Lung (tissue), 11 donors: ENCODE measurements at regions not wholly inside any gene's neighbourhood (a gene's known extent, or its start where the extent isn't known, plus 50 kb on each side); places are given as distances from the start of the nearest gene placed in this dataset.

Experiments
- ATAC-seq: fragments of 200-7000 bp; cut with Tn5 transposase; one replicate; pipeline ENCODE4 v1.9.1; 2020; ENCODE audit warnings: moderate number of reproducible peaks; ENCODE audit not compliant: insufficient read depth, low FRiP score
- DNase-seq, 3 donors: peaks; one replicate each; pipeline ENCODE4 v3.0.0-alpha.2; 2013 to 2017
- H3K27ac ChIP-seq, 2 donors: one replicate each; pipeline ENCODE4 v1.5.1; 2013; ENCODE audit warnings: mild to moderate bottlenecking in 2 of 2, moderate library complexity in 2 of 2, control low read depth in 1 of 2, inconsistent platforms in 1 of 2, low read depth in 1 of 2, low read length in 1 of 2
- H3K27me3 ChIP-seq, 3 donors: one replicate each; pipeline ENCODE4 v1.5.1; 2013; ENCODE audit warnings: low read length in 2 of 3; ENCODE audit not compliant: control insufficient read depth in 3 of 3, insufficient read depth in 3 of 3
- H3K36me3 ChIP-seq, 4 donors: one replicate each; pipeline ENCODE4 v1.5.1; 2013; ENCODE audit warnings: low read length in 4 of 4, mild to moderate bottlenecking in 1 of 4, moderate library complexity in 1 of 4; ENCODE audit not compliant: control insufficient read depth in 4 of 4, insufficient read depth in 4 of 4
- H3K4me1 ChIP-seq, 5 donors: one replicate each; pipeline ENCODE4 v1.5.1; 2013; ENCODE audit warnings: low read length in 5 of 5, mild to moderate bottlenecking in 2 of 5, moderate library complexity in 1 of 5; ENCODE audit not compliant: control insufficient read depth in 5 of 5, insufficient read depth in 5 of 5
- H3K4me3 ChIP-seq: one replicate; pipeline ENCODE4 v1.5.1; 2013; ENCODE audit warnings: mild to moderate bottlenecking, control low read depth, moderate library complexity
- H3K9ac ChIP-seq, 2 donors: one replicate each; pipeline ENCODE4 v1.5.1; 2013; ENCODE audit warnings: low read length in 2 of 2, control low read depth in 1 of 2; ENCODE audit not compliant: insufficient read depth in 1 of 2
- H3K9me3 ChIP-seq, 4 donors: one replicate each; pipeline ENCODE4 v1.5.1; 2013; ENCODE audit warnings: low read length in 3 of 4, mild to moderate bottlenecking in 1 of 4, moderate library complexity in 1 of 4; ENCODE audit not compliant: control insufficient read depth in 4 of 4, insufficient read depth in 3 of 4
- CTCF ChIP-seq: IDR thresholded peaks from 2 replicates; pipeline ENCODE4 v1.5.1; 2012; ENCODE audit warnings: mild to moderate bottlenecking; ENCODE audit errors: control extremely low read depth, extremely low read depth
- WGBS, 2 donors: extraction: QIAGEN DNeasy Blood & Tissue Kit; methylation state at CpG; one replicate each; pipeline ENCODE4 v1.1.7; 2013; 5-methylcytosine and 5-hydroxymethylcytosine counted together
- donor health status: control.
- donor health status: control.
- donor health status: Bipolar disorder and iron deficiency.
- donor health status: healthy.
- donor health status: DM: yes; HTN: yes; CAD: no.

GRCh38 chr4:71222661-71223060 is 116.2 kb upstream of the SLC4A4 start:
- DNase-seq = no peak
- WGBS, 2 donors = 88 to 90% methylated on average over 2 of the region's 2 CpGs
- Histone ChIP-seq H3K9ac (no peak overlapping the region), H3K4me1 (peaks cover 0 to 6% (median 3%) of the 10 kb centered on the region in 5 donors), H3K36me3 (no peaks in the 10 kb centered on the region), H3K9me3 (no peaks in the 10 kb centered on the region), H3K27ac (no peak overlapping the region), H3K27me3 (no peaks in the 10 kb centered on the region), H3K4me3 (no peak overlapping the region)
- TF ChIP-seq CTCF = no peak
- ATAC-seq = no peak

- no peaks in the 10 kb centered on the region for H3K9me3 ChIP-seq
- DNase-seq (peak; percentile 66 to 89 (median 87)), ATAC-seq (no peak)
- no peak overlapping the region for H3K4me3 ChIP-seq
- H3K27ac ChIP-seq = peak overlapping the region in 1 of 2 donors; percentile 72
- no peaks in the 10 kb centered on the region for H3K36me3 ChIP-seq
- H3K9ac ChIP-seq = peak overlapping the region in 1 of 2 donors; percentile 24
- TF ChIP-seq CTCF = peak; percentile 28
- H3K27me3 ChIP-seq = no peaks in the 10 kb centered on the region
- WGBS, 2 donors = 26 to 30% methylated on average over 9 of the region's 9 CpGs
- H3K4me1 ChIP-seq = peaks cover 4 to 50% (median 30%) of the 10 kb centered on the region in 5 donors
These were observed 109.1 kb upstream of the SLC4A4 start for GRCh38 chr4:71229477-71230270.

DNA sequence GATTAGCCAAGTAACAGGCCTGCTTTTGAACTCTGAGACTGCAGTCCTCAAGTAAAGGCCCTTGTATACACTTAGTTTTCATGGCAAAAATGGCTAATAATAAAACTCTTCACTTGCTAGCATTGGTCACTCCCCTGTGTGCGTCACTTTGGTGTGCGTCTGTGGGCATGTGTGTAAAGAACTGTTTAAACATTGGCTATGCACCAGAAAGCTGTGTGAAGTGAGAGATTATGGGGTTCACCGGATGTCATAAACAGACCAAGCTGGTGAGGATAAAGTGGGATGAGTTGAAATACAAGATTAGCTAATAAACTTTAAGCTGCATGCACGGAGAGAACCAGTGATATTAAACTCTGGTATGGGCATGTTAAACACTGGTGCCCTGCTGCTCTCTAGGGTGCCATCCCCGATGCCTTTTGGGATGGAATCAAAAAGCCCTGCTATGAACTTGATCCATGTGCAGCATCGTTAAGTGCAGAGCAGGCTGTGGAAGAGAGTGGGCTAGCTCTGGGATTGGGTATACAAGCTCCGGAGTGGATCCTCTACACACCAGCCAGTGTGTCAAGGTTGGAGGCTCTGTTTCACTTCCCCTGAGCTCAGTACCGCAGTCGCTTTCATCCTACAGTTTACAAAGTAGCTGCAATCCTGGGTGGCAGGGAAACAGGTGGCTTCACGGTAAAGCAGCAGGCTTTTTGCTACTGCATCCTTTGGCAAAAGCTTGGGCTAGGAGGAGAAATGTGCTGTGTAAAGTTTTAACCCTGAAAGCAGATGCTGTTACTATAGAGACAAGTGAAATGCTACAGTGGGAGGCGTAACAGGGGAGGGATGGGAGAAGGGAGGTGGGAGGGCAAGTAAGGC is 108.3 kb upstream of the SLC4A4 start:
- peak; percentile 17 for ATAC-seq
- WGBS, 2 donors = 54 to 72% methylated on average over 11 of the region's 11 CpGs
- H3K4me1 ChIP-seq = peaks cover 4 to 58% (median 35%) of the 10 kb centered on the region in 5 donors
- DNase-seq = peak; percentile 41 to 59 (median 59)
- H3K27ac ChIP-seq = peak overlapping the region; percentile 15 to 72
- H3K4me3 ChIP-seq = no peak overlapping the region
- no peaks in the 10 kb centered on the region for H3K27me3 ChIP-seq
- H3K9me3 ChIP-seq = no peaks in the 10 kb centered on the region
- no peaks in the 10 kb centered on the region for H3K36me3 ChIP-seq
- peak overlapping the region in 1 of 2 donors; percentile 40 for H3K9ac ChIP-seq
- TF ChIP-seq CTCF = no peak
